Activated T-helper 17 cell treated with anti-CD3 and anti-CD28 coated beads, Interleukin-2, amount 50 U/mL, for 72 hours (primary cell): ENCODE measurements at regions not wholly inside any gene's neighbourhood (a gene's known extent, or its start where the extent isn't known, plus 50 kb on each side); places are given as distances from the start of the nearest gene placed in this dataset.

Source experiments
- ATAC-seq: fragments of 150-1000 bp; cut with Tn5 transposase; replicated peaks from 2 replicates; pipeline ENCODE4 v1.10.0; 2021; ENCODE audit warnings: mild to moderate bottlenecking, moderate library complexity
- H3K27ac Mint-ChIP-seq: one replicate; pipeline ENCODE4 v1.8.0; 2022; ENCODE audit warnings: mixed read lengths
- H3K27me3 Mint-ChIP-seq: one replicate; pipeline ENCODE4 v1.8.0; 2022; ENCODE audit warnings: mixed read lengths
- H3K36me3 Mint-ChIP-seq: one replicate; pipeline ENCODE4 v1.8.0; 2022; ENCODE audit warnings: low read depth, mild to moderate bottlenecking, mixed read lengths
- H3K4me1 Mint-ChIP-seq: one replicate; pipeline ENCODE4 v1.8.0; 2022; ENCODE audit warnings: mixed read lengths
- H3K4me3 Mint-ChIP-seq: one replicate; pipeline ENCODE4 v1.8.0; 2022; ENCODE audit warnings: mild to moderate bottlenecking, mixed read lengths
- H3K9me3 Mint-ChIP-seq: one replicate; pipeline ENCODE4 v1.8.0; 2022; ENCODE audit warnings: mixed read lengths

DNA sequence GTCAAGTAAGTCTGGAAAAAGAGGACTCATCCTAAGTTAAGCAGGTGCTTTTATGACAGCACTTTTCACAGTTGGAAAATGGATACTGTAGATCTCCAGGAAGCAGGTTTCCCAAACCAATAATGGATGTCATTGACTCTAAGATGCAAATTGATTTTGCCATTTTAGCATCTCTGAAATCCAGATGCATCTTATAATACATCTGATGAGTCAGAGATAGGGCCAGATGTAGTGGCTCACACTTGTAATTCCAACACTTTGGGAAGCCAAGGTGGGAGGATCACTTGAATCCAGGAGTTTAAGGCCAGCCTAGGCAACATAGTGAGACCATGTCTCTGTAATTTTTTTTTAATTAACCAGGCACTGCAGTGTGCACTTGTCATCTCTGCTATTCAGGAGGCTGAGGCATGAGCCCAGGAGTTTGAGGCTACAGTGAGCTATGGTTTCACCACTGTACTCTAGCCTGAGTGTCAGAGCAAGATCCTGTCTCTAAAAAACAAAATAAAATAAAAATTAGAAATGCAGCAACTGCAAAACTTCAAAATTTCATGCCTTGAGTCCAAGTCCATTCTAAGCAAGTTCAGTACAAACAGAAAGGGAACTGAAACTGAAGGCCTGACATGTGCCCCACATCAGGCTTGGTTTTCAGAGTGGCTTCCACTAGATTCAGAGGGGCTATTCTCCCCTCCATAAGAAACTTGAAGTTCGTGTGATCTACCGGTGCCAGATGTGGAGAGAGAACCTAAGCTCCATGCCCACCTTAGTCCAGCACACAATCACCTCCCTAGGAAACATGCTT lies 267.8 kb upstream of the NCKAP5 start:
- Mint-ChIP-seq H3K4me1 (no peaks in the 10 kb centered on the region), H3K36me3 (no peaks in the 10 kb centered on the region), H3K4me3 (no peak overlapping the region), H3K27ac (no peak overlapping the region), H3K27me3 (peaks cover 11% of the 10 kb centered on the region), H3K9me3 (peaks cover 4% of the 10 kb centered on the region)
- no peak for ATAC-seq

DNA sequence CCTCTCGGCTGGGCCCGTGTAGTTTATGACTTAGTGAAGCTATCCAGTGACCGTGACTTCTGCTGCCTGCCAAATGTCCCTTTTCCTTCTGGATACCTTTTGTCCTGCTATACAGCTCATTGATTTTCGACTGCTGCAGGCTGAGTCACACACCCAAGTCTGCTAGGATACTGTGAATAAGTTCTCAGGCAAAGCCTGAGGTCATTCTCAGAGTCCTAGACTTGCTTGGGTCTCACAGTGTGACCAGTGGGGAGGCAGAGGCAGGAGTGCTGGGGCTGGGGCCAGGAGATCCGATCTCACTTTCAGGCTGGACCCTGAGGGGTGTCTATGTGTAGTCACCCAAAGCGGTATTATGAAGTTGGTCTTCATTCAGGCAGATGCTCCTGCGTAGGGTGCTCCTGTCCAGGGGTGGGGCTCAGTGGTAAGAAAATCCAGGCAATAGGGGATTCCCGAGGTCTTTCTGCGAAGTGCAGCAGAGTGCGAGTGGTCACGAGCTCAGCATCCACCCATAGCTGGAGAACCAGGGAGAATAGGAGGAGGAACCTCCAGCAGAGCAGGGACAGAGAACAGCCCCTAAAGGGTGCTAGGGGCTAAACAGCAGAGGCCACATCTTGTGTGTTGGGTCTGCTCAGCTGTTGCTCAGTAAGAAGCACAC lies 268.6 kb upstream of the NCKAP5 start:
- H3K4me1 Mint-ChIP-seq = no peaks in the 10 kb centered on the region
- ATAC-seq = no peak
- H3K9me3 Mint-ChIP-seq = peaks cover 4% of the 10 kb centered on the region
- no peaks in the 10 kb centered on the region for H3K36me3 Mint-ChIP-seq
- no peak overlapping the region for H3K27ac Mint-ChIP-seq
- H3K4me3 Mint-ChIP-seq = no peak overlapping the region
- peaks cover 7% of the 10 kb centered on the region for H3K27me3 Mint-ChIP-seq

DNA sequence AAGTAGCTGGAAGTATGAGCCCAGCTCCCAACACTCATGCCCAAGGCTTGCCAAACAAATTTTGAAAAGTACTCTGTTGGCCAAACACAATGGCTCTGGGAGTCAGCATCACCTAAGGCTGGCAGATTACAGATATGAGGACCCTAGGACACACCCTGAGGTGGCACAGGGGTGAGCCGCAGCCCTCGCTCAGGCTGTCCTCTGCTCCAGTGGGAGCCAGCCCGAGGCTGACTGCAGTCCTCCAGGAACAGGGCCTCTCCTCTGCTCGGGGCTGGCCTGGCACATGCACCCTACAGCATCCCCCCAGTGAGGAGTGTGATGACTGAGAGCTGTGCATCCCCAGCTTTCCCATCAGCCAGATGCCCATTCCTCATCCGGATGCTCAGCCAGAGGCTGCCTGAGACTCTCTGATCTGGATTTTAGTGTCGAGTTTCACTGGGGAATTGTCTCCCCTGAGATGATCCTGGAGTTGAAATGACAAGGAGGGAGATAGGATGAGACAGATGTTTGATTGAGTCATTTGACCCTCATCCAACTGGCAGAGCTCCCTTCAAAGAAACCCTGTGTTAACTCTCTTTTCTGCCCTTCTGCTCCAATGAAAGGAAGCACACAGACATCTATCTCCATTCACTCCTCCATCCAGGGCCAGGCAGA lies 269.3 kb upstream of the NCKAP5 start:
- Mint-ChIP-seq H3K27me3 (peaks cover 3% of the 10 kb centered on the region), H3K4me1 (no peaks in the 10 kb centered on the region), H3K27ac (no peak overlapping the region), H3K4me3 (no peak overlapping the region), H3K9me3 (peaks cover 4% of the 10 kb centered on the region), H3K36me3 (no peaks in the 10 kb centered on the region)
- ATAC-seq = no peak

DNA sequence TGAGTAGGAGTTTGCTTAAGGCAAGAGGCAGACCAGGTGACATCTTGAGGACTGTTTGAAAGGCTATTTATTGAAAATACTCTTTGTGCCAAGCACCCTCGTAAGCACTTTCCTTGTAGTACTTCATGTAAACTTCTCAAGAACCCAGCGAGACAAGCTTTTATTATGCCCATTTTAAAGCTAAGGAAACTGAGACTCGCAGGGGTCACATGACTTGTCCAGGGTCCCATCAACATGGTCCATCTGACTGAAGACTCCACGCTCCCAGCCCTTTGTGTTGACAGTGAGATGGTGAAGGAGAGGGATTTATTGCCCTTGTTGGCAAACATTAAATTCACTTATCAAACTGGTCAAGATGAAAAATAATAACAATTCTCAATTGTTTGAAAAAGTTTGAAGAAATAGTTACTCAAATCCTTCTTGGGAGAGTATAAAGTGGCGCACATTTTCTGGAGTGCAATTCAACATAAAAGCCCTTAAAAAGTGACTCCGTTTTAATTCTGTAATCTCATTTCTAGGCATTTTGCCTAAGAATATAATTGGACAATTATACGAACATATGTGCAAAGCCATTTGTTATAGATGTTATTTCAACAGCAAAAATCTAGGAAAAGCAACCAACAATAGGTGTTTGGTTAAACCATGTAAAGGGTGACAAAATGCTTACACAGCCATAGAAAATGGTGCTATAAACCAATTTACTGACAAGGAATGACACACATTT lies 270.5 kb upstream of the NCKAP5 start:
- H3K36me3 Mint-ChIP-seq = no peaks in the 10 kb centered on the region
- no peak for ATAC-seq
- no peak overlapping the region for H3K4me3 Mint-ChIP-seq
- H3K27ac Mint-ChIP-seq = no peak overlapping the region
- no peaks in the 10 kb centered on the region for H3K27me3 Mint-ChIP-seq
- H3K9me3 Mint-ChIP-seq = peaks cover 4% of the 10 kb centered on the region
- no peaks in the 10 kb centered on the region for H3K4me1 Mint-ChIP-seq

DNA sequence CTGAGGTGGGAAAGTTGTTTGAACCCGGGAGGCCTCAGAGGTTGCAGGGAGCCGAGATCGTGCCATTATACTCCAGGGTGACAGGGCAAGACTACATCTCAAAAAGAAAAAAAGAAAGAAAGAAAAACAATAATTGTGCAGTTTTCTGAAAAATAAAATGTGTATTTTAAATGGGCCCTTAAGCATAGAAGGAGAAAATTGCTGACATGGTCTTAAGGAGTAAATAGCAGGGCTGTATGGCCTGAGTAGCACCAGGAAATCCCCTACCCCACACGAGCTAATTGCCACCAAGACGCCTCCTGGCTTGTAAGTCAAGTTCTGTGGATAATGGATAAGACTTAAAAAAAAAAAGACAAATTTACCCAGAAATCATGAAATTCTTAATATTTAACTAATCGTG lies 271.4 kb upstream of the NCKAP5 start:
- Mint-ChIP-seq H3K36me3 (no peaks in the 10 kb centered on the region), H3K4me3 (no peak overlapping the region), H3K4me1 (no peaks in the 10 kb centered on the region), H3K27ac (no peak overlapping the region), H3K27me3 (no peaks in the 10 kb centered on the region), H3K9me3 (no peaks in the 10 kb centered on the region)
- no peak for ATAC-seq

DNA sequence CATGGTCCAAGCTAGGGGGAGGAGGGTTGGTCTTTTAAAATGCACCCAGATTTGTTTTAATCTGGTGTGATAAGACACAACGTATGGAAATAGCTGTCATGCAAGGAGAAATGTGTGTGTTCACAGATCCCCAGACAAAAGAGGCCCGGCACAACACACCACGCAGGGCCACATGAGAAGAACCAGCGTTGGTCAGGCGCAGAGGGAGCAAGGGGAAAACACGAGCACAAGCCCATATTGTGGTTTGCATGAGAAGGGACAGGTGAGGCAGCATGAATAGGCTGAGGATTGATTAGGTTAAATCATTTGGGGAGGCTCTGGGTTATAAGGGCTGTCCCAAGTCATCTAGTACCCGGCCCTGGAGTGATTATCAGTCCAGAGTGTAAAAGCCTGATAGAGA lies 272.5 kb upstream of the NCKAP5 start:
- Mint-ChIP-seq H3K27me3 (peaks cover 5% of the 10 kb centered on the region), H3K36me3 (no peaks in the 10 kb centered on the region), H3K27ac (no peak overlapping the region), H3K4me3 (no peak overlapping the region), H3K9me3 (no peaks in the 10 kb centered on the region), H3K4me1 (no peaks in the 10 kb centered on the region)
- ATAC-seq = no peak

DNA sequence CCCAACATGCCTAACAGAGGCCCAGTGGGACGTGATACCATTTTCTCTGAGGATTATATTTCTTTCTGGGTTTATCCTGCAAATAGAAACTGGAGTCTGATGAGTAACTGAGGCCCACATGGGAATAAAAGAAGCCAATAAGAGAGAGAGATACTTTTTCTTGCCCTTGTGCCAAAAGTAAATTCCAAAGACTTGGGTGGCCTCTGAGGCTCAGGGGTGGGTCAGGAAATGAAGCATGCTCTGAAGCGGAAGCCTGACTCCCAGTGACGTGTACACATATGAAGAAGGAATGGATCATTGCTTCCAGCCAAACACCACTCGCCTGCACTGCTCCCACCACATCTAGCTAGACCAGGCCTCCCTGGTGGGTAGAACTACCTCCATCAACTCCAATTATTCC lies 273.6 kb upstream of the NCKAP5 start:
- Mint-ChIP-seq H3K4me3 (no peak overlapping the region), H3K27me3 (peaks cover 9% of the 10 kb centered on the region)
- ATAC-seq = no peak

DNA sequence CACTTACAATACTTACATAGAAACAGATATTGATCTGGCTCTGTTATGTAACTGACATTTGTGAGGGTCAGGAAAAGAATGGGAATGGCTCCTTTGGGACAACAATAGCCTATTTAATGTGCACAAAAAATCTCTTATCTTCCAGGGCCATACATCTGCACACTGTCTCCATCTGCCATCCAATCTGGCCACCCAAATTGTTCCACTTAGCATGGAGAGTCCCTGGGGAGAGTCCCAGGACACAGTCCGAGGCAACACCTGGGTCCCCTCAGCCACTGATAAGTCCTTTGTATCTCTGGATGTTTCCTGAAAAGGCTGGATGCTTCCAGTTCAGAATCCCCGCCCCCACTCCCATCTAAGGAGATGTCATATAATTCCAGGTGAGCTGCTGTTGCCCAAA lies 274.2 kb upstream of the NCKAP5 start:
- H3K9me3 Mint-ChIP-seq = no peaks in the 10 kb centered on the region
- no peaks in the 10 kb centered on the region for H3K4me1 Mint-ChIP-seq
- no peaks in the 10 kb centered on the region for H3K36me3 Mint-ChIP-seq
- H3K27me3 Mint-ChIP-seq = peaks cover 13% of the 10 kb centered on the region
- no peak overlapping the region for H3K4me3 Mint-ChIP-seq
- H3K27ac Mint-ChIP-seq = no peak overlapping the region
- no peak for ATAC-seq

More for the DNA sequence above, 273.6 kb upstream of the NCKAP5 start:
- Mint-ChIP-seq H3K27ac (no peak overlapping the region), H3K36me3 (no peaks in the 10 kb centered on the region), H3K9me3 (no peaks in the 10 kb centered on the region), H3K4me1 (no peaks in the 10 kb centered on the region)

DNA sequence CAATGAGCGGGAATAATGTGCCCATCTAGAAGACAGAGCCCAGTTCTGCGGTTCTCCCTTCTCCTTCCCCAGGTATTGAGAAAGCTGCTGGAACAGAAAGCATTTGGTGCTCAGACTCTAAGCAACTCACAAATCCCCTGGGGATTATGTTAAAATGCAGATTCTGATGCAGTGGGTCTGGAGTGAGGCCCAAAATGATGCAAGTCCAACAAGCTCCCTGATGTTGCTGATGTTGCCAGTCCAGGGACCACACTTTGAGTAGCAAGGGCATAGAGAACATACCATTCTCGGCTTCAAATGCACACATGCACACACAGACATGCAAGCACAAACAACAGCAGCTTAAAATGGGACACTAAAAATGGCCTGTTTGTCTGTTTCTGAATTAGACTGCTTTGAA lies 274.8 kb upstream of the NCKAP5 start:
- Mint-ChIP-seq H3K9me3 (no peaks in the 10 kb centered on the region), H3K4me3 (no peak overlapping the region), H3K36me3 (no peaks in the 10 kb centered on the region), H3K4me1 (no peaks in the 10 kb centered on the region), H3K27ac (no peak overlapping the region), H3K27me3 (peaks cover 18% of the 10 kb centered on the region)
- no peak for ATAC-seq

DNA sequence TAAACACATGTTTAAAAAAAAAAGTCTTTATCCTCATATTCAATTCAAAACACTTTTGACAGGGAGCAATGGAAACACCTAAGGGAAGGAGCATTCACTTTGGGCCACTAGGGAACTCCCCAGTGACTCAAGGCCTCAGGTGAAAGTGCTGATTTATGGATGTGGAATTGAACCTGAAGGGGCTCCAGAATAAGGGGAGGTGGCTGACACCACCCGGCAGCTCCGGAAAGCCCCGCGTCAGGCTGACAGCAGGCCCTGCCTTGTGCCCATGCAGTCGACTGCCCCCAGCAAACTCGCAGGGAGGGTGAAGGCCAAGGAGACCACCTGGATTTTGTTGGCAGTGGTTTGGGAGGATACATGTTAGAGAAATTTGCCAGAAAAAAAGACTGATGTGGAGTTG lies 275.3 kb upstream of the NCKAP5 start:
- Mint-ChIP-seq H3K4me1 (no peaks in the 10 kb centered on the region), H3K27me3 (peaks cover 18% of the 10 kb centered on the region), H3K36me3 (no peaks in the 10 kb centered on the region), H3K9me3 (no peaks in the 10 kb centered on the region), H3K4me3 (no peak overlapping the region), H3K27ac (no peak overlapping the region)
- ATAC-seq = no peak

DNA sequence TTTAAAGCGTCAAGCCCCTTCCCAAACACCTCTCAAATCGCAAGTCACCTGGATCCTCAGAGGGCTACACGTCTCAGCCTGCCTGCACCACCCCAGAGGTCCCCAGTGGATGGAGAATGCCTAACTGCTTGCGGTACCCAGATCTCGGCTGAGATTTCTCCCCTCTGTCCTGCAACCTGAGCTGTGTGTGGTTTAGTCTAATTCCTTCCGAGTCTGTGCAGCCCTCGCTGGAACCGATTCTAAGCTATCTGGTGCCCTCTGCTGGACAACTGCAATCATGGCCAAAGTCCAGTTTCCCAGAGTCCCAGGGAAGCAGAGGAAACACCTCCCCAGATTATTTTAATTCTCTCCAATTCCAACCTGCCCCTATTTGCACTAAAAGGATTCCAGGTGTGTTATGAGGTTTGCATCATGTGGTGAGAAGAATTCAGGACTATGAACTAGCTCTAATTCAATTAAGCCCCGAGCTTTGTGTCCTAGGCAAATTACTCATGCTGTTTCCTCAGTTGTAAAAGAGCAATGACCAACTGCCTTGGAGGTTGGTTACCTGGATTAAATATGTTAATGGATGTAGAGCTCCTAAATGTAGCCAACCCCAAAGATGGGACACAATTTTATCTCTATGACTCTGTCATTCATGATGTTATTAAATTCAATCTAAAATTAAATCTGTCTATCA lies 276.1 kb upstream of the NCKAP5 start:
- H3K27me3 Mint-ChIP-seq = peaks cover 18% of the 10 kb centered on the region
- H3K4me1 Mint-ChIP-seq = no peaks in the 10 kb centered on the region
- no peak overlapping the region for H3K4me3 Mint-ChIP-seq
- no peaks in the 10 kb centered on the region for H3K9me3 Mint-ChIP-seq
- no peaks in the 10 kb centered on the region for H3K36me3 Mint-ChIP-seq
- no peak overlapping the region for H3K27ac Mint-ChIP-seq
- peak; percentile 71 for ATAC-seq

DNA sequence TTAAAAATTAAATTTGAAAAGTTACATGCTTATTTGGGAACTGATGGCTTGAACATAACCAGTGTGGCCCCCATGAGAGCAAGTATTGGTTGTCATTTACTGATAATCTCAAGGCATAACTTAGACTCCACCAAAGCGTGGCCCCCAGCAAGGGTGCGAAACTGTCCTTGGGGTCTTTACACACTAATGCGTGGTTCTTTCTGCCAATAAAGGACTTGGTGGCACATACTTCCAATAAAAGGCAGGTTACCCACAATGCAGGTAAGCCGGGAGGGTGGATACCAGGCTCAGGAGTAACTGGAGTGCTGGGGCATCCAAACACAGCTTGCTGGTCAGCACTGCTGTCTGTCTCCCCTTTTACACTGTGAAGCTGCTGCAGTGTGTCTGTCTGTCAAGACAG lies 278.2 kb upstream of the NCKAP5 start:
- no peak for ATAC-seq
- Mint-ChIP-seq H3K4me1 (no peaks in the 10 kb centered on the region), H3K36me3 (no peaks in the 10 kb centered on the region)

DNA sequence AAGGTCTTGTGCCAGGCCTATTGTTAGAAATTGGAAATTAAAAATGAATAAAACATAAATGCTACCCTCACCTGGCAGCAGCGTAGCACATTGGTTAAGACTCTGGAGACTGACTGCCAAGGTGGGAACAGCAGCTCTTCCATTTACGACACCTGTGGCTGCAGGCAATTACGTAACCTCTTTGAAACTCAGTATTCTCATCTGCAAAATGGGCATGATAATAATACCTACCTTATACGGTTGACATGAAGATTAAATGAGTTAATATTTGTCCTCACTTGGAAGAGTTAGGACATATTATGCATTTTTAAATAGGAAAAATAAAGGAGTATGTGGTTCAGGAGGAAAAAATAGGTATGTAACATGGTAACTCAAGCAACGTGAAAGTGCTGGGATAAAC lies 279.3 kb upstream of the NCKAP5 start:
- no peak for ATAC-seq
- Mint-ChIP-seq H3K36me3 (no peaks in the 10 kb centered on the region), H3K27ac (no peak overlapping the region), H3K27me3 (peaks cover 24% of the 10 kb centered on the region), H3K9me3 (no peaks in the 10 kb centered on the region), H3K4me1 (no peaks in the 10 kb centered on the region), H3K4me3 (no peak overlapping the region)

More for the DNA sequence above, 278.2 kb upstream of the NCKAP5 start:
- Mint-ChIP-seq H3K27ac (no peak overlapping the region), H3K27me3 (peaks cover 24% of the 10 kb centered on the region), H3K4me3 (no peak overlapping the region), H3K9me3 (no peaks in the 10 kb centered on the region)

DNA sequence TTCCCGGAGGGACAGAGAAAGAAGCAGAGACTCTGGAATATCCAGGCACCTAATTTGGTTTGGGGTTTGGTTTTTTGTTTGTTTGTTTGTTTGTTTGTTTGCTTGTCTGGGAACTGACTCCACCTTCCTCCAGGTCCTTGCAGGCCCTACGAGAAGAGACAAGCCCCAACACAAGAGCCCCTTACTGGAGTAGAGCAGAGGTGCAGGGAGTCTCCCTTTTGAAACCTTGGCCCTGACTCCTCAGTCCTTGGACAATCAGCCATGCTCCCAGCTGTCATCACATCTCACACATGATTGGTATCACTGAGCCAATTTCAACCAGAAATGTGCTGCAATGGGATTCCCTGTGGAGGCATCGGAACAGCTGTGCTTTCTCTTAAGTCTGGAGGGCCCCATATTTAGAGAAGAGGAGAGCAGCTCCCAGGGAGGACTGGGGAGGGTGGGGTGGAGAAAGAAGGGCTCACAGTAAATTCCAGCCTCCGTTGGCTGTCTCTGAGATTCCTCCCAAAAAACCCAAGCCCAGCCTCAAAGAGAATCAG lies 279.9 kb upstream of the NCKAP5 start:
- Mint-ChIP-seq H3K27me3 (peaks cover 24% of the 10 kb centered on the region), H3K4me1 (no peaks in the 10 kb centered on the region), H3K9me3 (no peaks in the 10 kb centered on the region), H3K36me3 (no peaks in the 10 kb centered on the region), H3K4me3 (no peak overlapping the region), H3K27ac (no peak overlapping the region)
- ATAC-seq = no peak
